ENCODE measurements at regions not wholly inside any gene's neighbourhood (a gene's known extent, or its start where the extent isn't known, plus 50 kb on each side); places are given as distances from the start of the nearest gene placed in this dataset.

DNA sequence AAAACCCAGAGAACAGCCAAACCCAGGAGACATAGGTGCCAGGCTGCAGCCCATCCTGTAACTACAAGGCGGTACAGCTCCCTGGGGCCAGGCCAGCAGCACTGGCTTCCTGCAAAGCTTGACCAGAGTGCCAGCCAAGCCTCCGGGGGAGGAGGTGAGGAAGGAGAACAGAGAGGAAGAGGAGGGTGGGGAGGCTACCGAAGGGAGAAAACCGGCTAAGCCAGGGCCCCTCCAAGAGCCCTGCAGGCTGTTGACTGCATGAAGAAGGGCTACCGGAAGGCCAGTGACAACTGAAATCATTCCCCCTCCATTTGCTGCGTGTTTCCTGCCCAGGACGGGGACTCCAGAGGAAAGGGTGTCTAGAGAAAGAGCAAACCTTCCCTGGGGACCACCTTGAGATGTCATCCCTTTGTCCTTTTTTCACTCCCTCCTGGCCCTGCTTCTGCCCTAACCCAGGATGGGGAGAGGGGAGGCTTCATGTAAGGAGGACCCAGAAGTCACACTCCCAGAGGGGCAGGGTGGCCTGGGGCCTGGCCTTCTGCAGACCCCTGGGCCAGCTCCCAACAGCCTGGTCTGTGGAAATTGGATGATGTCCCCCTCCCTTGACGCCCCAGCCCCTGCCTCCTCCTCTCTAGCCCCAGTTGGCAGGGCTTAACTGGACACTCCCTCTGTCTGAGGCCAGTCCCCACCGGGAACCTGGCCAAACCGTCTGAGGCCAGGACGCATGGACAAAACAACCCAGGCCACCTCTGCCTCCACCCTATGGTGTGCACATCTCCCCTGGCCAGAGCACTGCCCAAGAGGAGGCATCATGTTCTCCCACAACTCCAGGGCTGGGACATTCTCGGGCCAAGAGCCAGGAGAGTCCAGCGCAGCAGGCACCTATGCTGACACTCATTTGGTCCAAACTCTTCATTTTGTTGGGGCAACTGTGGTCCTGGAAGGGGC is 207.8 kb downstream of the CYP26B1 start:
- TF ChIP-seq, protein P1, sequence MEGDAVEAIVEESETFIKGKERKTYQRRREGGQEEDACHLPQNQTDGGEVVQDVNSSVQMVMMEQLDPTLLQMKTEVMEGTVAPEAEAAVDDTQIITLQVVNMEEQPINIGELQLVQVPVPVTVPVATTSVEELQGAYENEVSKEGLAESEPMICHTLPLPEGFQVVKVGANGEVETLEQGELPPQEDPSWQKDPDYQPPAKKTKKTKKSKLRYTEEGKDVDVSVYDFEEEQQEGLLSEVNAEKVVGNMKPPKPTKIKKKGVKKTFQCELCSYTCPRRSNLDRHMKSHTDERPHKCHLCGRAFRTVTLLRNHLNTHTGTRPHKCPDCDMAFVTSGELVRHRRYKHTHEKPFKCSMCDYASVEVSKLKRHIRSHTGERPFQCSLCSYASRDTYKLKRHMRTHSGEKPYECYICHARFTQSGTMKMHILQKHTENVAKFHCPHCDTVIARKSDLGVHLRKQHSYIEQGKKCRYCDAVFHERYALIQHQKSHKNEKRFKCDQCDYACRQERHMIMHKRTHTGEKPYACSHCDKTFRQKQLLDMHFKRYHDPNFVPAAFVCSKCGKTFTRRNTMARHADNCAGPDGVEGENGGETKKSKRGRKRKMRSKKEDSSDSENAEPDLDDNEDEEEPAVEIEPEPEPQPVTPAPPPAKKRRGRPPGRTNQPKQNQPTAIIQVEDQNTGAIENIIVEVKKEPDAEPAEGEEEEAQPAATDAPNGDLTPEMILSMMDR (IDR thresholded peaks at IDR 0.05 in 2 of 3, conservative IDR thresholded peaks at IDR 0.05 in 1 of 3; ENCODE audit: insufficient read depth in 2 of 3, low read depth in 1 of 3, low read length in 3 of 3), result no peak
- TF ChIP-seq POLR2AphosphoS2 (IDR thresholded peaks at IDR 0.05; ENCODE audit: low read length) (no peak), USF2 (CRISPR knock-in tag; IDR thresholded peaks at IDR 0.05) (no peak)

All from K562 (cell line).